ENCODE measurements at regions not wholly inside any gene's neighbourhood (a gene's known extent, or its start where the extent isn't known, plus 50 kb on each side); places are given as distances from the start of the nearest gene placed in this dataset.

DNA sequence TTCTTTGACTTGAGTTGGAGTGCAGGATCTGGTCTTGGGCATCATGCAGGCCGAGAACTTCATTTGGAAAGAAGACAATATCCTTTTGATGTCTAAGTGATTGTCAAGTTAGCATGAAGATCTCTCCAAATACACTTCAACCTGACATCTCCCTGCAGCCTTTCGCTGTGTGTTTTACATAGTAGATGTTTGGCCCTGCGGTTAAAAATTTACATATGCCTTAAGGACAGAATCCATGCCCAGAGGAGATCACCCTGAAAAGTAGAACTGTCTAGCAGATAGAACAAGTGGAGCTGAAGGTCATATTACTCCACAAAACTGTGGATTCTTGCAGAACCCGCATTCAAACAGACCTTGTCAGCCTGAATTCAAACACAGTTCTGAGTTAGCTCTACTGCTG is 409.9 kb downstream of the LPIN1 start:
- TF ChIP-seq, protein P1, sequence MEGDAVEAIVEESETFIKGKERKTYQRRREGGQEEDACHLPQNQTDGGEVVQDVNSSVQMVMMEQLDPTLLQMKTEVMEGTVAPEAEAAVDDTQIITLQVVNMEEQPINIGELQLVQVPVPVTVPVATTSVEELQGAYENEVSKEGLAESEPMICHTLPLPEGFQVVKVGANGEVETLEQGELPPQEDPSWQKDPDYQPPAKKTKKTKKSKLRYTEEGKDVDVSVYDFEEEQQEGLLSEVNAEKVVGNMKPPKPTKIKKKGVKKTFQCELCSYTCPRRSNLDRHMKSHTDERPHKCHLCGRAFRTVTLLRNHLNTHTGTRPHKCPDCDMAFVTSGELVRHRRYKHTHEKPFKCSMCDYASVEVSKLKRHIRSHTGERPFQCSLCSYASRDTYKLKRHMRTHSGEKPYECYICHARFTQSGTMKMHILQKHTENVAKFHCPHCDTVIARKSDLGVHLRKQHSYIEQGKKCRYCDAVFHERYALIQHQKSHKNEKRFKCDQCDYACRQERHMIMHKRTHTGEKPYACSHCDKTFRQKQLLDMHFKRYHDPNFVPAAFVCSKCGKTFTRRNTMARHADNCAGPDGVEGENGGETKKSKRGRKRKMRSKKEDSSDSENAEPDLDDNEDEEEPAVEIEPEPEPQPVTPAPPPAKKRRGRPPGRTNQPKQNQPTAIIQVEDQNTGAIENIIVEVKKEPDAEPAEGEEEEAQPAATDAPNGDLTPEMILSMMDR (IDR thresholded peaks at IDR 0.05): no peak
- TF ChIP-seq POLR2A (IDR thresholded peaks at IDR 0.05): no peak
